ENCODE measurements at regions not wholly inside any gene's neighbourhood (a gene's known extent, or its start where the extent isn't known, plus 50 kb on each side); places are given as distances from the start of the nearest gene placed in this dataset.
"Not testable (repeated sequence)": the region's sequence is repeated elsewhere in the genome, so short reads cannot be mapped to it uniquely, and the experiment has no call there.

DNA sequence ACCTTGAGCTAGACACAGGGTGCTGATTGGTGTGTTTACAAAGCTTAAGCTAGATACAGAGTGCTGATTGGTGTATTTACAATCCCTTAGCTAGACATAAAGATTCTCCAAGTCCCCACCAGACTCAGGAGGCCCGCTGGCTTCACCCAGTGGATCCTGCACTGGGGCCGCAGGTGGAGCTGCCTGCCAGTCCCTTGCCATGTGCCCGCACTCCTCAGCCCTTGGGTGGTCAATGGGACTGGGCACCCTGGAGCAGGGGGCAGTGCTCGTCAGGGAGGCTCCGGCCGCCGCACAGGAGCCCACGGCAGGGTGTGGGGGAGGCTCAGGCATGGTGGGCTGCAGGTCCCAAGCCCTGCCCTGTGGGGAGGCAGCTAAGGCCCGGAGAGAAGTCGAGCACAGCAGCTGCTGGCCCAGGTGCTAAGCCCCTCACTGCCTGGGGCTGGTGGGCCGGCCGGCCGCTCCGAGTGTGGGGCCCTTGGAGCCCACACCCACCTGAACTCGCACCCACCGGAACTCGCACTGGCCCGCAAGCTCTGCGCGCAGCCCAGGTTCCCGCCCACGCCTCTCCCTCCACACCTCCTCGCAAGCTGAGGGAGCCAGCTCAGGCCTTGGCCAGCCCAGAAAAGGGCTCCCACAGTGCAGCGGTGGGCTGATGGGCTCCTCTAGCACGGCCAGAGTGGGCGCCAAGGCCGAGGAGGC is 169.1 kb upstream of the ARSJ start:
- H3K27me3 Mint-ChIP-seq = peaks cover 37% of the 10 kb centered on the region
- H3K4me1 Mint-ChIP-seq = peaks cover 12% of the 10 kb centered on the region
- not testable (repeated sequence) for DNase-seq (ENCODE audit: low spot score in 2 of 2); H3K36me3 Mint-ChIP-seq (ENCODE audit: insufficient read depth); H3K27ac Mint-ChIP-seq (ENCODE audit: low read depth); H3K9me3 Mint-ChIP-seq; H3K4me3 Mint-ChIP-seq; ATAC-seq (replicated peaks; ENCODE audit: extremely low read depth, poor library complexity, severe bottlenecking)

DNA sequence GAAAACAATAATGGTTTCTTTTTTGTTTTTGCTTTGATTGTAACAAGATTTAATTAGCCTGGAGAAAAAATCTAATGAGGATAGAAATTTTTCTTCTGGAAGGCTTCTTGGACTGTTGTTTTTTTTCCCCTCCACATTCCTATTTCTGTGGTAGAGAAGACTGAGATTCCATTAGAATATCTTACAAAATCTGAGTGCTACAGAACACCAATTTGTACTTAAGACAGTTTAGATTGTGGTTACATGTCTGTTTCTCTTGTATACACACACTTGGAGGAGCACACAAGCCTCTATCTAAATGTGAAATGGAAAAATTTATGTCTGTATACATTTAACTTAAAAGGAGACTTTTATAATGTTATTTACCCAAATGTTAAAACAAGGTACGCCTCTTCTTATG is 176.9 kb upstream of the ARSJ start:
- no peaks in the 10 kb centered on the region for H3K4me1 Mint-ChIP-seq
- no peaks in the 10 kb centered on the region for H3K9me3 Mint-ChIP-seq
- H3K36me3 Mint-ChIP-seq (ENCODE audit: insufficient read depth) = no peaks in the 10 kb centered on the region
- H3K27me3 Mint-ChIP-seq = no peaks in the 10 kb centered on the region
- H3K4me3 Mint-ChIP-seq = no peak overlapping the region
- no peak overlapping the region for H3K27ac Mint-ChIP-seq (ENCODE audit: low read depth)
- no peak for ATAC-seq (replicated peaks; ENCODE audit: extremely low read depth, poor library complexity, severe bottlenecking)
- DNase-seq (ENCODE audit: low spot score in 2 of 2) = no peak

DNA sequence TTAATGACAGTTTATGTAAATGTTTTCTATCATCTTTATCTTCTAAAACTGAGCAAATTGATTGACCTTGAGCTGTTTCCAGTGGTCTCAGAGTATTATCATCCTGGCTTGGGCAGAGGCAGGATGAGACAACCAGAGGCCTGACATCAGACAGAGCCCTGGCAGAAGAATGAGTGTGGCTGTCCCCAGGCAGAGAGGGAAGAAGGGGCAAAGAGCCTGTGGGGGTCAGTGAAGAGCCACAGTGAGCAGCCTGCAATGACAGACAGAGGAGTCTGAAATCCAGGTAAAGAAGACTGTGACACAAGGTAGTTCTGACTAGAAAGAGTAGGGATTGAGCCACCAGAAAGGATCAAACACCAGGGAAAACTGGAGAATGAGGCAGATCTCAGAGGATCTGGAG is 182.4 kb upstream of the ARSJ start:
- Mint-ChIP-seq H3K27me3 (peaks cover 16% of the 10 kb centered on the region), H3K36me3 (ENCODE audit: insufficient read depth) (no peaks in the 10 kb centered on the region), H3K27ac (ENCODE audit: low read depth) (no peak overlapping the region), H3K4me3 (no peak overlapping the region), H3K9me3 (no peaks in the 10 kb centered on the region), H3K4me1 (no peaks in the 10 kb centered on the region)
- DNase-seq (ENCODE audit: low spot score in 2 of 2) = no peak
- no peak for ATAC-seq (replicated peaks; ENCODE audit: extremely low read depth, poor library complexity, severe bottlenecking)

DNA sequence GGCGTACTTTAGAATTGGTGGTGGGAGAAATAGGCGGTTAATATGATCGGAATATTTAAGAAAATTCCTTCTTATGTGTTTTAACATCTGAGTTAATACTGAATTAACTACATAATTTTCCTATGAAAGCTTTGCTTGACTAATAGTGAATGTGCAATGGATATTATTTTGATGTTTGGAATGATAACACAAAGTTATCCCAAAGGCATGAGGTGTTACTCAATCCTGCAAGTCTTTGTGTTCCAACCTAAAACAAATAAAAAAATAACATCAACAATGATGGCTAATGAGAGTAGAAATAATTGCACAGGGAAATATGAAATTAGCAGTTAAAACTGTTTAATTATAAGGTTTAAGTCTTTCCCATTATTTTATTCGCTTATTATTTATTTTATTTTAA is 183.6 kb upstream of the ARSJ start:
- Mint-ChIP-seq H3K9me3 (no peaks in the 10 kb centered on the region), H3K27ac (ENCODE audit: low read depth) (no peak overlapping the region), H3K4me3 (no peak overlapping the region), H3K4me1 (no peaks in the 10 kb centered on the region), H3K27me3 (peaks cover 16% of the 10 kb centered on the region), H3K36me3 (ENCODE audit: insufficient read depth) (no peaks in the 10 kb centered on the region)
- ATAC-seq (replicated peaks; ENCODE audit: extremely low read depth, poor library complexity, severe bottlenecking) (no peak), DNase-seq (ENCODE audit: low spot score in 2 of 2) (no peak)

DNA sequence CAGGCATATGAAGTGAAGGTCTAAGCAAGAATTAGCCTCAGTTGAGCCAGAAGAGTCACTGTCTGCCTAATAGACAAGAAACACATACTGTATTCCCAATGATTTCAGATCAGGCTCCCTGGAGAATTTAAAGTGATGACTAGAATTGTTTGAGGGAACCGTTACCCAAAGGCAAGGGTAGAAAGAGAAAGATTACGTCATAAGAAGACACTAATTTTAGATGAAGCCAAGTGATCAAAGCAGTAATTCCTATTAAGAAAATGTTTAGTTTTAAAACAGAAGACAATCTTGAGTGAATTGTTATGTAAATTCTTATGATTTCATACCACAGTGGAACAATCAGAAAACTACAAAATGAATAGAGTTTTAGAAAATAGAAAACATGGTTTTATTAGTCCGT is 194.5 kb upstream of the ARSJ start:
- DNase-seq (ENCODE audit: low spot score in 2 of 2) = no peak
- Mint-ChIP-seq H3K36me3 (ENCODE audit: insufficient read depth) (no peaks in the 10 kb centered on the region), H3K4me1 (no peaks in the 10 kb centered on the region), H3K4me3 (no peak overlapping the region), H3K27me3 (peaks cover 22% of the 10 kb centered on the region), H3K9me3 (no peaks in the 10 kb centered on the region), H3K27ac (ENCODE audit: low read depth) (no peak overlapping the region)
- ATAC-seq (replicated peaks; ENCODE audit: extremely low read depth, poor library complexity, severe bottlenecking) = no peak

DNA sequence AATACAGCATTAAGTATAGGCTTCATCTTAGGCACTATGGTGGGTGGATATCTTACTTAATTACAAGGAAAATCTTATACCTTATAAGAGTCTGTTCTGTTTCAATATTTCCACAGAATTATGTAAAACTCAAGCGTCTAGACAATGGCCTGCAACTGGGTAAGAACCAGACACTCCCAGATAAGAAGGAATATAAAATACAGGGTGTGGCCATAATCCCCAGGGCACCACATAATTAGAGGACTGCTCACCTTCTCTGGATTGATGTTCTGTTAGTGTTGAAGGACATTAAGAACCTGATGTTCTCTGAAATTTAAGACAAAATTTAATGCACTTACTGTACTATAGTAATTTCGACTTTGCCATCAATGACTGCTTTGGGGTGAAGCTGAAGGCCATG is 198.2 kb upstream of the ARSJ start:
- H3K27ac Mint-ChIP-seq (ENCODE audit: low read depth) = no peak overlapping the region
- H3K36me3 Mint-ChIP-seq (ENCODE audit: insufficient read depth) = no peaks in the 10 kb centered on the region
- no peaks in the 10 kb centered on the region for H3K9me3 Mint-ChIP-seq

DNA sequence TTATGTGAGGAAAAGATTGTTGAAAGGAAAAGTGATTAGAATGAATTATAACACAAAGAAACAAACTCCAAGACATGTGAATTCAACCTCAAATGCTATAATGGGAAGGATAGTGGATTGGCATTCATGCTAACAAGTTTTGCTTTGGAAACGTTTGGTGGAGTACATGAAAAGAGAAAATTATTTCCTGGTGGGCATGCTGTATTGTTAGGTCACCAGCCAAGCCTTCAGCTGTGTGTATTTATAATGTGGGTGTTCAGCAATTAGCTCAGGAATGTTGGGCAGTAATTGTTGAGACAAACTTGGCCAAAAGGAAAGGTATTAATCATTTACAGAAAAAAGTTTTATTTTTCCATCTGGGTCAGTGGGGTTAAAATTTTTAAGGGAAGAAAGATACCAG is 198.9 kb upstream of the ARSJ start:
- no peaks in the 10 kb centered on the region for H3K9me3 Mint-ChIP-seq
- H3K4me3 Mint-ChIP-seq = no peak overlapping the region

More for the DNA sequence above, 198.2 kb upstream of the ARSJ start:
- no peaks in the 10 kb centered on the region for H3K4me1 Mint-ChIP-seq
- no peak overlapping the region for H3K4me3 Mint-ChIP-seq
- H3K27me3 Mint-ChIP-seq = peaks cover 21% of the 10 kb centered on the region
- no peak for ATAC-seq (replicated peaks; ENCODE audit: extremely low read depth, poor library complexity, severe bottlenecking)
- DNase-seq (ENCODE audit: low spot score in 2 of 2) = no peak

DNA sequence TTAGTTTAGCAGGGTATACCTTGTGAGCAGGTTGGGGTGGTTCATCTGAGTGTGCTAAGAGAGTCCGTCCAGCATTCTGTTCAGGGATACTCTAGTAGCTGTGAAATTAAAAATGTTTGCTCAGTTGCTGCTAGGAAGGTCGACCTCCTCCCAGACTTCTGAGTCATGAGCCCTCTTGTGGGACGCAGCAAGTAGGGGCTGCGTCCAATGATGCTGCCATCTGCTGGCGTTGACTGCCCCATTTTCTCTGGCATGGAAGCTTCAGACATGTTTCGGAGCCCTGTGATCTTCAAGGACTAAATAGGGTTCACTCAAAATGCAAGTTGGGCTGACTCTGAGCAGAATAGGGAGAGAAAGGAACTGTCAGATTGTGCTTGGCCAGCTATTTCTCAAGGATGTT is 201.0 kb upstream of the ARSJ start:
- Mint-ChIP-seq H3K27me3 (peaks cover 13% of the 10 kb centered on the region), H3K4me3 (no peak overlapping the region), H3K9me3 (no peaks in the 10 kb centered on the region), H3K4me1 (no peaks in the 10 kb centered on the region), H3K36me3 (ENCODE audit: insufficient read depth) (no peaks in the 10 kb centered on the region), H3K27ac (ENCODE audit: low read depth) (no peak overlapping the region)
- no peak for ATAC-seq (replicated peaks; ENCODE audit: extremely low read depth, poor library complexity, severe bottlenecking)
- DNase-seq (ENCODE audit: low spot score in 2 of 2) = no peak

More for the DNA sequence above, 198.9 kb upstream of the ARSJ start:
- ATAC-seq (replicated peaks; ENCODE audit: extremely low read depth, poor library complexity, severe bottlenecking) (no peak), DNase-seq (ENCODE audit: low spot score in 2 of 2) (no peak)
- H3K27me3 Mint-ChIP-seq = peaks cover 19% of the 10 kb centered on the region
- H3K36me3 Mint-ChIP-seq (ENCODE audit: insufficient read depth) = no peaks in the 10 kb centered on the region
- no peaks in the 10 kb centered on the region for H3K4me1 Mint-ChIP-seq
- H3K27ac Mint-ChIP-seq (ENCODE audit: low read depth) = no peak overlapping the region

DNA sequence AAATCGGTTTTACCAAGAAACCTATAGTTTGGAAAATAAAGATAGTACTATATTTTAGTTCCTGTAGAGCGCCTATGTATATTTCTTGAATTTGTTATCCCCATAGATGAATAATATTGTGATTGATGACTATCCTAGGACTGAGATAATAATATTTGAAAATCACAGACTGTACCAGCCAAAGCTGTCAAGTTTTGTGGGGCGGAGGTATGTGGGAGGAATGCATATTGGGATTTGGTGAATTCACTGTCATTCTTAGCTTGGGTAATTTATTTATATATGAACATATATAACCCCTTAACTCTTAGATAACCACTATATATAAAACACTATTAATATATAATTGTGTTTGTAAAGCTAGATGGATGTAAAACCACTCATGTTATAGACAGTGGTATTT is 205.5 kb upstream of the ARSJ start:
- Mint-ChIP-seq H3K9me3 (no peaks in the 10 kb centered on the region), H3K4me3 (no peak overlapping the region), H3K27me3 (peaks cover 13% of the 10 kb centered on the region), H3K36me3 (ENCODE audit: insufficient read depth) (no peaks in the 10 kb centered on the region), H3K4me1 (no peaks in the 10 kb centered on the region), H3K27ac (ENCODE audit: low read depth) (no peak overlapping the region)
- ATAC-seq (replicated peaks; ENCODE audit: extremely low read depth, poor library complexity, severe bottlenecking) (no peak), DNase-seq (ENCODE audit: low spot score in 2 of 2) (no peak)

DNA sequence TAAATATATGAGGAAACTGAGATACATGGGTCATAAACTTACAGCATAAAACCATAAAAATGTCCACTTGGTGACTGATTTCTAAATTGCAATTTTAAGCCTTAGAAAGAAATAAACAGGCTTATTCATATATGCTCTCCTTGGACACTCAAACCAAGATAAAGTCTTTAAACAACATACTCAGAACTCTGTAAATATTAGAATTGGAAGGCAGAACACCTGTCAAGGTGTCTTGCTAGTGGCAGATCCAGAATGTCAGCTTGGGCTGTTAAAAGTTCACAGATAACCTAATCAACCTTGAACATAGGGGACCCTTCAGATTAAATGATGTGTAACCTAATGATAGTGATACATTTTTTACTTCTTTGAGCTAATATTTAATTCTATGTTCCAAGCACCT is 208.1 kb upstream of the ARSJ start:
- no peaks in the 10 kb centered on the region for H3K4me1 Mint-ChIP-seq
- H3K9me3 Mint-ChIP-seq = no peaks in the 10 kb centered on the region
- H3K27ac Mint-ChIP-seq (ENCODE audit: low read depth) = no peak overlapping the region
- H3K27me3 Mint-ChIP-seq = peaks cover 5% of the 10 kb centered on the region
- H3K36me3 Mint-ChIP-seq (ENCODE audit: insufficient read depth) = no peaks in the 10 kb centered on the region
- ATAC-seq (replicated peaks; ENCODE audit: extremely low read depth, poor library complexity, severe bottlenecking) = no peak
- no peak overlapping the region for H3K4me3 Mint-ChIP-seq
- DNase-seq (ENCODE audit: low spot score in 2 of 2) = no peak

DNA sequence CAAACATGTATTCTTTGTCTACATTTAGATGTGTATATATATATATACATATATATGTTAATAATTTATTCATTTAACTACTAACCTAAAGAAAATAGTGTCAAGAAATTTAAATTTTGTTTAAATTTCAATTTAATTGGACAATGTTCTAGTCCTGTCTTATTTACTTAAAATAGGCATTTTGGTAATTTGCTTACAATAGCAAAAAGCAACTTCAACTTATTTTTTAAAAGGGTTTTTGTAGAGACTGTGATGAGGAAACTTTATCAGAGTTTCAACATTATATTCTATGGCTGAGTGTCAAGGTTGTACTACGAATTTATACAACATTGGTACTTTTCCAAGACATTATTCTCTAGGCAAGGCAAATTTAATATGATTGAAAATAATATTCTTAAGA is 212.0 kb upstream of the ARSJ start:
- no peak overlapping the region for H3K27ac Mint-ChIP-seq (ENCODE audit: low read depth)
- no peaks in the 10 kb centered on the region for H3K27me3 Mint-ChIP-seq
- no peaks in the 10 kb centered on the region for H3K9me3 Mint-ChIP-seq
- no peak overlapping the region for H3K4me3 Mint-ChIP-seq
- DNase-seq (ENCODE audit: low spot score in 2 of 2) (no peak), ATAC-seq (replicated peaks; ENCODE audit: extremely low read depth, poor library complexity, severe bottlenecking) (no peak)
- no peaks in the 10 kb centered on the region for H3K4me1 Mint-ChIP-seq
- H3K36me3 Mint-ChIP-seq (ENCODE audit: insufficient read depth) = no peaks in the 10 kb centered on the region

DNA sequence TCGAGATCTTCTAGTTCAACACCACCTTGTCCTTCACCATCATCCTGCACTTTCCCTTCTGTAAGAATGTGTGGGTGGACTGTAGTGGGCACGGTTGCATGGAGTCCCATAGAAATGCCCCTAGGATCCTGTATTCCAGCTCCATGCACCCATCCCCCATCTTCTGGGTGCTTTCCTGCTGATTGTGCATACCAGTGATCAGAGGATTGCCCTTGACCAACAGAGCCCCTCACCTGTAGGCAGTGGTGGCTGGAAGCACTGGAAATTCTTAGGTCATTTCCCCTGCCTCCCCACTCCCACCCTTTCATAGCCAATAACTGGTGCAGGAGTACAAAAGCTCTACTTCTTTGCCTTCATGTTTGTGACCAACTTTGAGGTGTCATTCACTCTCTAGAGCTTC is 213.4 kb upstream of the ARSJ start:
- no peaks in the 10 kb centered on the region for H3K27me3 Mint-ChIP-seq
- DNase-seq (ENCODE audit: low spot score in 2 of 2) (no peak), ATAC-seq (replicated peaks; ENCODE audit: extremely low read depth, poor library complexity, severe bottlenecking) (no peak)
- H3K27ac Mint-ChIP-seq (ENCODE audit: low read depth) = no peak overlapping the region
- H3K4me3 Mint-ChIP-seq = no peak overlapping the region
- H3K4me1 Mint-ChIP-seq = no peaks in the 10 kb centered on the region
- H3K36me3 Mint-ChIP-seq (ENCODE audit: insufficient read depth) = no peaks in the 10 kb centered on the region
- no peaks in the 10 kb centered on the region for H3K9me3 Mint-ChIP-seq

DNA sequence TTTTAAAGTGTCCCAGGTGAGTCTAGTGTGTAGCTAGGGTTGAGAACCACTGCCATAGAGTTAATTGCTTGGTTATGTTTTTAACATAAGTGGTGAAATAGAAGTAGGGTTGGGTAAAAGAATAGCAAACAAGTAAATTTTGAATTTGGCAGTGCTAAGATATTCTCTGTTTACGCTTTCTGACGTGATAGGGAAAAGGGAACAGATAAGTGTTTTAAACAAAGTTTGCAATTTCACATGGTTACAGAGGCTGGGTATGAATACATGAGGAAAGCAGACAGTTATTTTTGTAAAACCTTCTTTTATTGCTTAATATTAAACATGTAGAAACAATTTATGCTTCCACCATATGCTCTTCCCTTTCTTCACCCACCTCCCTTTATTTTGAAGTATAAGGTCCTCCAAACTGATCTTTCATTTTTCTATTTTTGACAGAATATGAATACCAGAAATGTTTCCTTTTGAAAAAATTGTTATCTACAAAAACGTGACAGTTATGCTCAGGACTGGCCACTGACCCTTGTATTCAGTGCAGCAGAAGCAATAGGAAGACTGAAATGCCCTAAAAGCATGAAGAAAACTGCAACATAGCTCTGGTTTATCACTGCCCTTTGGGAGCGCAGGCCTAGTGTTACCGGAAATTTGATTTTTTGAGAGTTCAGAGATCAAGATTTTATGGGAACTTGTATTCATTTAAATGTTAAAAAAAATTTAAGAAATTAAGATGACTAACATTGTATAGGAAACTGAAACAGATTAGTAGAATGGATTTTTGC is 214.4 kb upstream of the ARSJ start:
- peaks cover 2% of the 10 kb centered on the region for H3K27me3 Mint-ChIP-seq

More for the DNA sequence above, 214.4 kb upstream of the ARSJ start:
- Mint-ChIP-seq H3K9me3 (no peaks in the 10 kb centered on the region), H3K4me3 (no peak overlapping the region), H3K4me1 (no peaks in the 10 kb centered on the region), H3K27ac (ENCODE audit: low read depth) (no peak overlapping the region), H3K36me3 (ENCODE audit: insufficient read depth) (no peaks in the 10 kb centered on the region)
- DNase-seq (ENCODE audit: low spot score in 2 of 2) (no peak), ATAC-seq (replicated peaks; ENCODE audit: extremely low read depth, poor library complexity, severe bottlenecking) (no peak)

All from central memory CD8-positive, alpha-beta T cell (primary cell).